ENCODE measurements at regions not wholly inside any gene's neighbourhood (a gene's known extent, or its start where the extent isn't known, plus 50 kb on each side); places are given as distances from the start of the nearest gene placed in this dataset.

DNA sequence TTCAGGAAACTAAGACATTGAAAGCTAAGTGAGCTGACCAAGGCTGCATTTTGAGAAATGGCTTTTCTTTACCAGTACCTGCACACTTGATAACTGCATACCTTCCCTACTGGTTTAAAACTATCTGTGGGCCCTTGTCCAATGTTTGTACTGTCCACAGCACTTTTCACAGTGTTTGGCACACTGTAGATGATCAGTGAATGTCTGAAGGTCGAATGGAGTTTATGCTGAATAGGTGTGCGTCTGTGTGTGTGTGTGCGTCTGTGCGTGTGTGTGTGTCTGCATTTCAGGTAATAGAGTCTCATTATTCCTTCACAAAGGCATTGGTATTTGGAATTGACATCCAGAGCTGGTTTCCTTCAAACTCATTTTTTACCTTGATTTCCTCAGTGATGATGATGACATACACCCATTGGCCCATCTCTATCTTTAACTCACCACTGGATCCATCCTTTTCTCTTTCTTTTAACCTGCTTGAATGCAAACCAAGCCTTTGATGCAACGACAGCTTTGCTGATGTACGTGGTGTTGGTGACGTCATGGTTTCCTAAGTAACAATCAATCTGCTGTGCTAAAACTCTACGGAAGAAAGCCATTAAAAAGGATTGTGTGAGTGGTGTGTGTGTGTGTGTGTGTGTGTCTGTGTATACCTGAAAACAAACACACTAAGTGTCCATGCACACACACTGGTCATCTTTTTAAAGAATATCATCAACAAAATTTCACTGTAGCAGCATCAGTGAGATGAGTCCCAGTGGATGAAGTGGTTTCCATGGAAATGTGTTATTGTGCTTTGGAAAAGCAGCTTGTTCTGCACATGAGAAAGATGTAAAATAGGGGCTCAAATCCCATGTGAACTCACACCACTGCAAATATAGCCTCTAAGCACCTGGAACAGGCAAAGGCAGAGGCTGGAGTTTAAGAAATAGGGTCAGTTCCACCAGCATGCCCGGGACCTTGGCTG is 490.2 kb upstream of the B3GAT1 start:
- TF ChIP-seq EZH2phosphoT487 (IDR thresholded peaks at IDR 0.05; ENCODE audit: low read depth) (no peak), CTCF (IDR thresholded peaks at IDR 0.05; ENCODE audit: low read depth, low read length) (no peak)
- H3K9me3 ChIP-seq (ENCODE audit: insufficient read depth, low read length), result no peaks in the 10 kb centered on the region
- no peak overlapping the region for H3K27ac ChIP-seq (ENCODE audit: low read length)
- no peak overlapping the region for H3K4me2 ChIP-seq (ENCODE audit: low read length)
- no peak overlapping the region for H3K4me3 ChIP-seq (ENCODE audit: low read length)
- H3K36me3 ChIP-seq (replicated peaks; ENCODE audit: low read depth, low read length), result no peaks in the 10 kb centered on the region
- no peaks in the 10 kb centered on the region for H3K79me2 ChIP-seq (ENCODE audit: low read length)
- H2AFZ ChIP-seq (ENCODE audit: low read depth, low read length), result no peak overlapping the region
- H3K27me3 ChIP-seq (ENCODE audit: low read depth, low read length), result no peaks in the 10 kb centered on the region
- no peak overlapping the region for H3K9ac ChIP-seq (ENCODE audit: low read length)
- H4K20me1 ChIP-seq (ENCODE audit: insufficient read depth, low read length), result no peaks in the 10 kb centered on the region
- H3K4me1 ChIP-seq (ENCODE audit: low read length), result no peaks in the 10 kb centered on the region

DNA sequence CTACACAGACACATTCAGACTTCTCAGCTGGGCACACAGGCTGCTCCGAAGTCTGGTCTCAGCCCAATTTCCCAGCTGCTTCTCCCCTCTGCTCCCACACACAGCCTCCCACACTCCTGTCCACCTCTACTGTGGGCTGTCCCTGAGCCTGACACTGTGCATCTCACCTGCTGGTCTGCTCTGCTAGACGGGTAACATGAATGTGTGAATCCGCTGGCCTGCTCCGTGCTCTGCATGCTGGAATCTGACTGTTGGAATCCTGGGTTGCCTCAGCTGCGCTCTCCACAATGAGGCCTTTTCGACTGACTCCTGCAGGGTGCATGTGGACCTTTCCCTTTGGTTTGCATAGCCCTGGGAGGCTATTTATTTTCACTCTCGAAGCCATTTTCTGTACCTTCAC is 489.5 kb upstream of the B3GAT1 start:
- Histone ChIP-seq H3K27me3 (ENCODE audit: low read depth, low read length) (no peaks in the 10 kb centered on the region), H3K36me3 (replicated peaks; ENCODE audit: low read depth, low read length) (no peaks in the 10 kb centered on the region), H3K4me2 (ENCODE audit: low read length) (no peak overlapping the region), H3K4me3 (ENCODE audit: low read length) (no peak overlapping the region), H2AFZ (ENCODE audit: low read depth, low read length) (no peak overlapping the region), H3K9ac (ENCODE audit: low read length) (no peak overlapping the region), H3K9me3 (ENCODE audit: insufficient read depth, low read length) (no peaks in the 10 kb centered on the region), H4K20me1 (ENCODE audit: insufficient read depth, low read length) (no peaks in the 10 kb centered on the region), H3K79me2 (ENCODE audit: low read length) (no peaks in the 10 kb centered on the region), H3K4me1 (ENCODE audit: low read length) (no peaks in the 10 kb centered on the region), H3K27ac (ENCODE audit: low read length) (no peak overlapping the region)
- no peak for TF ChIP-seq EZH2phosphoT487 (IDR thresholded peaks at IDR 0.05; ENCODE audit: low read depth)
- no peak for TF ChIP-seq CTCF (IDR thresholded peaks at IDR 0.05; ENCODE audit: low read depth, low read length)

DNA sequence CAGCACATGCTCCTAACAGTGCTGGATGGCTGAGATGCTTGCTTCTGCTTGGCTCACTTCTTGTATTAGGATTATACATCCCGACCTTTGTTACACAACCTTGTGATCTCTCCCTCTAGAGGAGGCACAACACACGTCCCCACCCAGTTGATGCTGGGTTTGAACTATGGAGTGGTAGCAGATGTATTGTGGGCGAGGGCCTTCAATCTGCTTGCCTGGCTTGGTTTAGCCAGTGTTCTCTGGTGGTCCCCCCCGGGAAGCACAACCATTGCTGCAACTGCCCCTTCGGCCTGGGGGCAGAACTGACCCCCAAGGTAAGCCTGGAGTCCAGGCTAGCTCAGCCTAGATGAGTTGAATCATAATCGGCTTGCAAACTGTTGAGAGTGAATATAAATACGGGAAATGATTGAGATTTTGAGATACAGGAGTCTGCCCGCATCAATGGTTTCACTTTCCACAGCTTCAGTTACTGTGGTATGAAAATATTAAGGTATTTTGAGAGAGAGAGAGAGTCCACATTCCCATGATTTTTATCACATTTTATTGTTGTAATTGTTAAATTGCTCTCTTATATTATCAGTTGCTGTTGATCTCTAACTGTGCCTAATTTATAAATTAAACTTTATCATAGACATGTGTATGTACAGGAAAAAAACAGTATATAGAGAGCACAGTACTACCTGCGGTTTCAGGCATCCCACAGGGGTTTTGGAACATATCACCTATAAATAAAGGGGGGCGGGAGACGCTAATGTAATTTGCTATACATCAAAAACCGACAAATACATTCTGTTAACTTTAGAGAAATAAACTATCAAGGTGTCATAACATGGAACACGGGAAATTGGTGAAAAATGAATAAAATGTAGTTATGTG is 482.0 kb upstream of the B3GAT1 start:
- Histone ChIP-seq H3K4me3 (ENCODE audit: low read length) (no peak overlapping the region), H3K4me1 (ENCODE audit: low read length) (no peaks in the 10 kb centered on the region), H3K27me3 (ENCODE audit: low read depth, low read length) (no peaks in the 10 kb centered on the region), H3K9ac (ENCODE audit: low read length) (no peak overlapping the region), H3K4me2 (ENCODE audit: low read length) (no peak overlapping the region), H2AFZ (ENCODE audit: low read depth, low read length) (no peak overlapping the region), H3K9me3 (ENCODE audit: insufficient read depth, low read length) (no peaks in the 10 kb centered on the region), H3K27ac (ENCODE audit: low read length) (no peak overlapping the region), H4K20me1 (ENCODE audit: insufficient read depth, low read length) (no peaks in the 10 kb centered on the region), H3K36me3 (replicated peaks; ENCODE audit: low read depth, low read length) (no peaks in the 10 kb centered on the region), H3K79me2 (ENCODE audit: low read length) (no peaks in the 10 kb centered on the region)
- TF ChIP-seq EZH2phosphoT487 (IDR thresholded peaks at IDR 0.05; ENCODE audit: low read depth), result no peak
- TF ChIP-seq CTCF (IDR thresholded peaks at IDR 0.05; ENCODE audit: low read depth, low read length), result no peak

DNA sequence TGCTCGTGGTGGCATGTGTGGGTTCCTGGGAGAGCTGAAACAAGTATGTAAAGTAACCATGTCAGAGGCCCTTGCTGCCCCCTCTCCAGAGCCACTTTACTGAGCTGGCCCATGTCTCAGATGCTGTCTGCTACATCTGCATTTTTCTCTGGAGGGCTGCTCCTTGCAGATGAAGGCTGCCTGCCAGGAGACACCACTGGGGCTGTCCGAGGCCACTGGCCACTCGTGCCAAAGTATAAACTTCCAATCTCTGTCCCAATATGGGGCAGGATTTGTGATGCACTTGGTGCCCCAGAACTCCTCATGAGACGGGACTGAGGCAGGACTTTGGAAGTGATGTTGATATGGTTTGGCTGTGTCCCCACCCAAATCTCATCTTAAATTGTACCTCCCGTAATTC is 478.4 kb upstream of the B3GAT1 start:
- no peaks in the 10 kb centered on the region for H3K4me1 ChIP-seq (ENCODE audit: low read length)
- H3K79me2 ChIP-seq (ENCODE audit: low read length), result no peaks in the 10 kb centered on the region
- no peak overlapping the region for H3K27ac ChIP-seq (ENCODE audit: low read length)
- no peak overlapping the region for H3K9ac ChIP-seq (ENCODE audit: low read length)
- no peaks in the 10 kb centered on the region for H3K9me3 ChIP-seq (ENCODE audit: insufficient read depth, low read length)
- no peak overlapping the region for H2AFZ ChIP-seq (ENCODE audit: low read depth, low read length)
- TF ChIP-seq EZH2phosphoT487 (IDR thresholded peaks at IDR 0.05; ENCODE audit: low read depth) (no peak), CTCF (IDR thresholded peaks at IDR 0.05; ENCODE audit: low read depth, low read length) (no peak)
- H3K4me2 ChIP-seq (ENCODE audit: low read length), result no peak overlapping the region
- H3K4me3 ChIP-seq (ENCODE audit: low read length), result no peak overlapping the region
- no peaks in the 10 kb centered on the region for H3K36me3 ChIP-seq (replicated peaks; ENCODE audit: low read depth, low read length)
- no peaks in the 10 kb centered on the region for H4K20me1 ChIP-seq (ENCODE audit: insufficient read depth, low read length)
- no peaks in the 10 kb centered on the region for H3K27me3 ChIP-seq (ENCODE audit: low read depth, low read length)
